ENCODE measurements at regions not wholly inside any gene's neighbourhood (a gene's known extent, or its start where the extent isn't known, plus 50 kb on each side); places are given as distances from the start of the nearest gene placed in this dataset.

- no peaks in the 10 kb centered on the region for H3K9me2 ChIP-seq (ENCODE audit: insufficient read depth)
- H3K9me3 Mint-ChIP-seq, result no peaks in the 10 kb centered on the region
- H4K20me1 ChIP-seq (replicated peaks; ENCODE audit: insufficient read depth), result no peaks in the 10 kb centered on the region
- H3K79me2 ChIP-seq (replicated peaks; ENCODE audit: insufficient read depth), result no peaks in the 10 kb centered on the region
- H3K4me1 ChIP-seq (ENCODE audit: insufficient read depth), result peaks cover 48% of the 10 kb centered on the region
- H3K4me1 Mint-ChIP-seq, result peaks cover 52% of the 10 kb centered on the region
- H3K4me2 ChIP-seq, result peak overlapping the region; percentile 29; the same call in 1 of the 2 replicates
- TF ChIP-seq CREB1 (CRISPR knock-in tag; IDR thresholded peaks at IDR 0.05; ENCODE audit: low read depth) (no peak), NANOG (IDR thresholded peaks at IDR 0.05; ENCODE audit: borderline replicate concordance) (no peak), EZH2phosphoT487 (IDR thresholded peaks at IDR 0.05; ENCODE audit: unreplicated experiment) (no peak), POLR2AphosphoS5 (IDR thresholded peaks at IDR 0.05; ENCODE audit: low read depth) (no peak), STAT1 (IDR thresholded peaks at IDR 0.05; ENCODE audit: unreplicated experiment) (no peak), EZH2 (IDR thresholded peaks at IDR 0.05; ENCODE audit: low read depth, unreplicated experiment) (no peak)
- TF ChIP-seq, protein P1, sequence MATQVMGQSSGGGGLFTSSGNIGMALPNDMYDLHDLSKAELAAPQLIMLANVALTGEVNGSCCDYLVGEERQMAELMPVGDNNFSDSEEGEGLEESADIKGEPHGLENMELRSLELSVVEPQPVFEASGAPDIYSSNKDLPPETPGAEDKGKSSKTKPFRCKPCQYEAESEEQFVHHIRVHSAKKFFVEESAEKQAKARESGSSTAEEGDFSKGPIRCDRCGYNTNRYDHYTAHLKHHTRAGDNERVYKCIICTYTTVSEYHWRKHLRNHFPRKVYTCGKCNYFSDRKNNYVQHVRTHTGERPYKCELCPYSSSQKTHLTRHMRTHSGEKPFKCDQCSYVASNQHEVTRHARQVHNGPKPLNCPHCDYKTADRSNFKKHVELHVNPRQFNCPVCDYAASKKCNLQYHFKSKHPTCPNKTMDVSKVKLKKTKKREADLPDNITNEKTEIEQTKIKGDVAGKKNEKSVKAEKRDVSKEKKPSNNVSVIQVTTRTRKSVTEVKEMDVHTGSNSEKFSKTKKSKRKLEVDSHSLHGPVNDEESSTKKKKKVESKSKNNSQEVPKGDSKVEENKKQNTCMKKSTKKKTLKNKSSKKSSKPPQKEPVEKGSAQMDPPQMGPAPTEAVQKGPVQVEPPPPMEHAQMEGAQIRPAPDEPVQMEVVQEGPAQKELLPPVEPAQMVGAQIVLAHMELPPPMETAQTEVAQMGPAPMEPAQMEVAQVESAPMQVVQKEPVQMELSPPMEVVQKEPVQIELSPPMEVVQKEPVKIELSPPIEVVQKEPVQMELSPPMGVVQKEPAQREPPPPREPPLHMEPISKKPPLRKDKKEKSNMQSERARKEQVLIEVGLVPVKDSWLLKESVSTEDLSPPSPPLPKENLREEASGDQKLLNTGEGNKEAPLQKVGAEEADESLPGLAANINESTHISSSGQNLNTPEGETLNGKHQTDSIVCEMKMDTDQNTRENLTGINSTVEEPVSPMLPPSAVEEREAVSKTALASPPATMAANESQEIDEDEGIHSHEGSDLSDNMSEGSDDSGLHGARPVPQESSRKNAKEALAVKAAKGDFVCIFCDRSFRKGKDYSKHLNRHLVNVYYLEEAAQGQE (IDR thresholded peaks at IDR 0.05; ENCODE audit: unreplicated experiment), result no peak
- peak overlapping the region; percentile 38; the same call in 1 of the 2 replicates for H3K27ac Mint-ChIP-seq
- ATAC-seq (peak; percentile 47), DNase-seq (ENCODE audit: low spot score) (no peak)
- no peaks in the 10 kb centered on the region for H3K36me3 ChIP-seq (ENCODE audit: insufficient read depth)
- H3F3A ChIP-seq (replicated peaks; ENCODE audit: low read depth), result no peaks in the 10 kb centered on the region
- H3K36me3 Mint-ChIP-seq (ENCODE audit: low read depth), result no peaks in the 10 kb centered on the region
- H3K27me3 Mint-ChIP-seq (ENCODE audit: insufficient read depth, low read depth, poor library complexity), result peaks cover 2% of the 10 kb centered on the region
- 0 out of 2 replicates have a peak overlapping the region, but pooled peaks have one; percentile 20 for H3K27ac ChIP-seq (ENCODE audit: low read depth)
- no peaks in the 10 kb centered on the region for H3K27me3 ChIP-seq (ENCODE audit: insufficient read depth)
- no peak overlapping the region for H3K4me3 ChIP-seq
- H3K4me3 Mint-ChIP-seq, result no peak overlapping the region
- peak overlapping the region; percentile 29 for H2AFZ ChIP-seq
Observed at GRCh38 chr9:13430368-13431221, 151.1 kb upstream of the MPDZ start.

GRCh38 chr9:13429301-13430190 lies 150.1 kb upstream of the MPDZ start:
- no peaks in the 10 kb centered on the region for H3F3A ChIP-seq (replicated peaks; ENCODE audit: low read depth)
- no peaks in the 10 kb centered on the region for H3K79me2 ChIP-seq (replicated peaks; ENCODE audit: insufficient read depth)
- no peak for DNase-seq (ENCODE audit: low spot score)
- no peak overlapping the region for H2AFZ ChIP-seq
- no peak for ATAC-seq
- no peaks in the 10 kb centered on the region for H3K9me3 Mint-ChIP-seq
- H3K4me2 ChIP-seq, result peak overlapping the region; percentile 22; the same call in 1 of the 2 replicates
- no peaks in the 10 kb centered on the region for H3K36me3 ChIP-seq (ENCODE audit: insufficient read depth)
- H3K27me3 Mint-ChIP-seq (ENCODE audit: insufficient read depth, low read depth, poor library complexity), result peaks cover 2% of the 10 kb centered on the region
- H3K4me3 ChIP-seq, result no peak overlapping the region
- no peaks in the 10 kb centered on the region for H3K27me3 ChIP-seq (ENCODE audit: insufficient read depth)
- no peak overlapping the region for H3K4me3 Mint-ChIP-seq
- no peaks in the 10 kb centered on the region for H3K36me3 Mint-ChIP-seq (ENCODE audit: low read depth)
- peaks cover 48% of the 10 kb centered on the region for H3K4me1 ChIP-seq (ENCODE audit: insufficient read depth)
- peaks cover 50% of the 10 kb centered on the region for H3K4me1 Mint-ChIP-seq
- no peak overlapping the region for H3K27ac ChIP-seq (ENCODE audit: low read depth)
- H3K27ac Mint-ChIP-seq, result no peak overlapping the region
- H4K20me1 ChIP-seq (replicated peaks; ENCODE audit: insufficient read depth), result no peaks in the 10 kb centered on the region
- no peaks in the 10 kb centered on the region for H3K9me2 ChIP-seq (ENCODE audit: insufficient read depth)
- TF ChIP-seq EZH2 (IDR thresholded peaks at IDR 0.05; ENCODE audit: low read depth, unreplicated experiment) (no peak), POLR2AphosphoS5 (IDR thresholded peaks at IDR 0.05; ENCODE audit: low read depth) (no peak), EZH2phosphoT487 (IDR thresholded peaks at IDR 0.05; ENCODE audit: unreplicated experiment) (no peak), NANOG (IDR thresholded peaks at IDR 0.05; ENCODE audit: borderline replicate concordance) (no peak), JUNB (IDR thresholded peaks at IDR 0.05; ENCODE audit: unreplicated experiment) (no peak), CREB1 (CRISPR knock-in tag; IDR thresholded peaks at IDR 0.05; ENCODE audit: low read depth) (no peak), ETS1 (IDR thresholded peaks at IDR 0.05) (no peak)

All from GM23338 (cell line).